Vagina (tissue), 2 donors: ENCODE measurements at regions not wholly inside any gene's neighbourhood (a gene's known extent, or its start where the extent isn't known, plus 50 kb on each side); places are given as distances from the start of the nearest gene placed in this dataset.

Experiments
- DNase-seq, 2 donors: peaks; one replicate each; pipeline ENCODE4 v3.0.0-alpha.2; 2017; ENCODE audit errors: extremely low spot score in 2 of 2
- H3K27ac ChIP-seq: fragments of 200-600 bp; sonication (generic); one replicate; pipeline ENCODE4 v1.5.1; 2019
- H3K27me3 ChIP-seq: fragments of 200-600 bp; sonication (generic); one replicate; pipeline ENCODE4 v1.5.1; 2019
- H3K36me3 ChIP-seq, 2 donors: fragments of 200-600 bp; sonication (generic); one replicate each; pipeline ENCODE4 v1.5.1; 2017 to 2019
- H3K4me1 ChIP-seq: fragments of 200-600 bp; sonication (generic); one replicate; pipeline ENCODE4 v1.5.1; 2019
- H3K4me3 ChIP-seq, 2 donors: fragments of 200-600 bp; sonication (generic); 1 replicate in 1 of 2; 2 replicates in 1 of 2; pipeline ENCODE4 v1.5.1; 2016 to 2019
- H3K9me3 ChIP-seq: fragments of 200-600 bp; sonication (generic); one replicate; pipeline ENCODE4 v1.5.1; 2019
- CTCF ChIP-seq, 3 experiments: fragments of 450-650 bp in 2 of 3; fragments of 200-600 bp in 1 of 3; sonication (generic) in 1 of 3; IDR thresholded peaks; one replicate each; pipeline ENCODE4 v1.5.1; 2017 to 2019; ENCODE audit warnings: antibody characterized with exemption in 3 of 3, mild to moderate bottlenecking in 2 of 3, moderate library complexity in 2 of 3
- POLR2A ChIP-seq, 2 donors: fragments of 450-650 bp; IDR thresholded peaks; one replicate each; pipeline ENCODE4 v1.6.1; 2017; ENCODE audit warnings: antibody characterized with exemption in 2 of 2, mild to moderate bottlenecking in 2 of 2, moderate library complexity in 2 of 2
- POLR2AphosphoS5 ChIP-seq, 2 donors: sonication (generic); formaldehyde crosslinking; IDR thresholded peaks; one replicate each; pipeline ENCODE4 v1.9.0; 2017; ENCODE audit warnings: antibody characterized with exemption in 2 of 2, mild to moderate bottlenecking in 2 of 2, low read depth in 1 of 2; ENCODE audit not compliant: insufficient read depth in 1 of 2
- intact Hi-C: fragments of 100-400 bp; cut with DNase I; formaldehyde crosslinking; loops from one replicate; pipeline ENCODE4 v1.15.1; 2023

GRCh38 chr21:19557488-19557887 is 1153.9 kb upstream of the TMPRSS15 start:
- Histone ChIP-seq H3K36me3 (no peaks in the 10 kb centered on the region), H3K9me3 (no peaks in the 10 kb centered on the region), H3K4me3 (no peak overlapping the region), H3K4me1 (no peaks in the 10 kb centered on the region), H3K27ac (no peak overlapping the region), H3K27me3 (no peaks in the 10 kb centered on the region)
- TF ChIP-seq CTCF (IDR thresholded peaks at IDR 0.05) (no peak), POLR2AphosphoS5 (IDR thresholded peaks at IDR 0.05; ENCODE audit: insufficient read depth in 1 of 2, low read depth in 1 of 2) (no peak), POLR2A (IDR thresholded peaks at IDR 0.05) (no peak)
- no peak for DNase-seq
- intact Hi-C loops: no loop called here

GRCh38 chr21:19565587-19565986 is 1162.0 kb upstream of the TMPRSS15 start:
- H3K4me1 ChIP-seq: no peaks in the 10 kb centered on the region
- H3K27ac ChIP-seq: no peak overlapping the region
- H3K9me3 ChIP-seq: no peaks in the 10 kb centered on the region
- no peaks in the 10 kb centered on the region for H3K36me3 ChIP-seq
- no peaks in the 10 kb centered on the region for H3K27me3 ChIP-seq
- intact Hi-C loops: no loop called here
- H3K4me3 ChIP-seq: no peak overlapping the region
- no peak for DNase-seq
- no peak for TF ChIP-seq CTCF (IDR thresholded peaks at IDR 0.05)
- no peak for TF ChIP-seq POLR2AphosphoS5 (IDR thresholded peaks at IDR 0.05; ENCODE audit: insufficient read depth in 1 of 2, low read depth in 1 of 2)
- TF ChIP-seq POLR2A (IDR thresholded peaks at IDR 0.05): no peak

- no peaks in the 10 kb centered on the region for H3K36me3 ChIP-seq
- H3K4me3 ChIP-seq: no peak overlapping the region
- no peaks in the 10 kb centered on the region for H3K9me3 ChIP-seq
- no peak for DNase-seq
- no peaks in the 10 kb centered on the region for H3K4me1 ChIP-seq
- no peak for TF ChIP-seq POLR2AphosphoS5 (IDR thresholded peaks at IDR 0.05; ENCODE audit: insufficient read depth in 1 of 2, low read depth in 1 of 2)
- TF ChIP-seq POLR2A (IDR thresholded peaks at IDR 0.05): no peak
- no peak for TF ChIP-seq CTCF (IDR thresholded peaks at IDR 0.05)
- H3K27me3 ChIP-seq: no peaks in the 10 kb centered on the region
- H3K27ac ChIP-seq: no peak overlapping the region
- intact Hi-C loops: no loop called here
Measured at GRCh38 chr21:19566975-19567374, 1163.4 kb upstream of the TMPRSS15 start.

- DNase-seq: no peak
- intact Hi-C loops: no loop called here
- Histone ChIP-seq H3K27ac (no peak overlapping the region), H3K27me3 (no peaks in the 10 kb centered on the region), H3K4me3 (no peak overlapping the region), H3K36me3 (no peaks in the 10 kb centered on the region), H3K9me3 (no peaks in the 10 kb centered on the region), H3K4me1 (no peaks in the 10 kb centered on the region)
- no peak for TF ChIP-seq CTCF (IDR thresholded peaks at IDR 0.05)
- no peak for TF ChIP-seq POLR2AphosphoS5 (IDR thresholded peaks at IDR 0.05; ENCODE audit: insufficient read depth in 1 of 2, low read depth in 1 of 2)
- TF ChIP-seq POLR2A (IDR thresholded peaks at IDR 0.05): no peak
Measured at GRCh38 chr21:19577381-19577780, 1173.8 kb upstream of the TMPRSS15 start.

- Histone ChIP-seq H3K36me3 (no peaks in the 10 kb centered on the region), H3K4me1 (no peaks in the 10 kb centered on the region), H3K9me3 (no peaks in the 10 kb centered on the region), H3K27me3 (no peaks in the 10 kb centered on the region), H3K4me3 (no peak overlapping the region), H3K27ac (no peak overlapping the region)
- DNase-seq: no peak
- intact Hi-C loops: no loop called here
- TF ChIP-seq POLR2AphosphoS5 (IDR thresholded peaks at IDR 0.05; ENCODE audit: insufficient read depth in 1 of 2, low read depth in 1 of 2) (no peak), POLR2A (IDR thresholded peaks at IDR 0.05) (no peak), CTCF (IDR thresholded peaks at IDR 0.05) (no peak)
Measured at GRCh38 chr21:19590044-19590443, 1186.5 kb upstream of the TMPRSS15 start.
